ENCODE measurements at regions not wholly inside any gene's neighbourhood (a gene's known extent, or its start where the extent isn't known, plus 50 kb on each side); places are given as distances from the start of the nearest gene placed in this dataset.
A peak's percentile ranks its signal among the peaks of the same experiment; 100 is the strongest.

- 79% methylated on average over 2 of the region's 2 CpGs; no CpG with 5 or more reads in 1 of the 2 experiments for WGBS, 2 experiments (ENCODE audit: extremely low coverage in 1 of 2, insufficient coverage in 1 of 2, insufficient read length in 1 of 2, insufficient replicate concordance in 2 of 2, low coverage in 1 of 2, low lambda C conversion rate in 2 of 2, missing lambda C conversion rate in 1 of 2)
- TF ChIP-seq NANOG (IDR thresholded peaks at IDR 0.05; ENCODE audit: insufficient read depth, low read depth, low read length, poor library complexity, severe bottlenecking) (no peak), CBX5 (IDR thresholded peaks at IDR 0.05; ENCODE audit: low read depth, low read length) (no peak), POLR2AphosphoS5 (IDR thresholded peaks at IDR 0.05; ENCODE audit: low read depth, low read length) (no peak)
These were observed 720.1 kb downstream of the TYW1 start for GRCh38 chr7:67716729-67717128.

More at GRCh38 chr7:67716729-67717128, 720.1 kb downstream of the TYW1 start:
- 0 out of 2 replicates have a peak overlapping the region, but pooled peaks have one; percentile 32 for H2AFZ ChIP-seq (ENCODE audit: low read length)
- H3K14ac ChIP-seq (ENCODE audit: insufficient read length), result no peak overlapping the region
- H2BK12ac ChIP-seq (ENCODE audit: low read depth, low read length), result no peak overlapping the region
- H3K23me2 ChIP-seq (ENCODE audit: low read depth, low read length), result no peaks in the 10 kb centered on the region
- no peak overlapping the region for H4K5ac ChIP-seq (ENCODE audit: insufficient read length, low read depth, low read length)
- no peak overlapping the region for H3K23ac ChIP-seq (ENCODE audit: insufficient read length)
- H2BK120ac ChIP-seq (replicated peaks; ENCODE audit: low read depth, low read length), result no peak overlapping the region
- H4K91ac ChIP-seq (replicated peaks; ENCODE audit: insufficient read length, low read length), result no peak overlapping the region
- FAIRE-seq (no peak), DNase-seq (ENCODE audit: low read depth in 1 of 2, low spot score in 2 of 2) (no peak)
- H3K27me3 ChIP-seq (replicated peaks in 1 of 4; ENCODE audit: control insufficient read depth in 3 of 4, extremely low read depth in 1 of 4, insufficient read depth in 3 of 4, low read length in 3 of 4), result peaks cover 0 to 2% (median 0%) of the 10 kb centered on the region in 4 experiments; a peak in 2 of 7 replicates
- no peak overlapping the region for H3K4me2 ChIP-seq (ENCODE audit: insufficient read depth in 1 of 2, low read depth in 2 of 2, low read length in 2 of 2)
- no peaks in the 10 kb centered on the region for H3K79me1 ChIP-seq (ENCODE audit: low read depth, low read length)
- H4K8ac ChIP-seq (ENCODE audit: extremely low read depth, insufficient read depth, low read length), result no peak overlapping the region
- H3K9ac ChIP-seq (replicated peaks in 1 of 4; ENCODE audit: extremely low read depth in 1 of 4, low read depth in 3 of 4, low read length in 3 of 4), result no peak overlapping the region
- no peaks in the 10 kb centered on the region for H3K9me3 ChIP-seq (ENCODE audit: insufficient read depth in 2 of 2, low read depth in 1 of 2, low read length in 1 of 2)
- no peaks in the 10 kb centered on the region for H3K4me1 ChIP-seq (replicated peaks in 1 of 4; ENCODE audit: control insufficient read depth in 3 of 4, insufficient read depth in 4 of 4, low read length in 3 of 4)
- H2BK15ac ChIP-seq (ENCODE audit: low read length), result no peak overlapping the region
- H3K27ac ChIP-seq (ENCODE audit: low read depth, low read length), result no peak overlapping the region
- H2BK20ac ChIP-seq (ENCODE audit: low read length), result no peak overlapping the region
- ChIA-PET CTCF (ENCODE audit: partially characterized antibody) (interaction anchor here (0.6 to 1.8 kb wide), 3 partner anchors 12 to 218 kb away, joined by 3 to 4 read pairs (median 3); no protein-coding TSS in a partner anchor), POLR2A (ENCODE audit: partially characterized antibody) (no interaction called here)
- H3K4me3 ChIP-seq (ENCODE audit: extremely low read depth in 1 of 4, insufficient read depth in 2 of 4, low read depth in 3 of 4, low read length in 4 of 4), result no peak overlapping the region
- no peak overlapping the region for H3K4ac ChIP-seq (replicated peaks; ENCODE audit: insufficient read length, low read depth, low read length)
- H3K36me3 ChIP-seq (ENCODE audit: control insufficient read depth in 2 of 4, insufficient read depth in 4 of 4, low read length in 3 of 4), result no peaks in the 10 kb centered on the region
- H2BK5ac ChIP-seq (ENCODE audit: low read depth, low read length), result no peak overlapping the region
- no peaks in the 10 kb centered on the region for H3K79me2 ChIP-seq (ENCODE audit: control insufficient read depth in 1 of 2, insufficient read depth in 2 of 2, low read length in 2 of 2)
- no peak overlapping the region for H3K18ac ChIP-seq (ENCODE audit: extremely low read depth, low read length)
- no peaks in the 10 kb centered on the region for H4K20me1 ChIP-seq (replicated peaks in 1 of 2; ENCODE audit: control insufficient read depth in 1 of 2, insufficient read depth in 2 of 2, low read length in 2 of 2)
- H2AK5ac ChIP-seq (ENCODE audit: low read depth, low read length), result no peak overlapping the region
- H3K56ac ChIP-seq (replicated peaks; ENCODE audit: insufficient read length, low read depth, low read length), result no peak overlapping the region

All from H1 (cell line).